WTC11 (cell line): ENCODE measurements at regions not wholly inside any gene's neighbourhood (a gene's known extent, or its start where the extent isn't known, plus 50 kb on each side); places are given as distances from the start of the nearest gene placed in this dataset.

Experiments
- ATF6 ChIP-seq: sonication (generic); formaldehyde crosslinking; IDR thresholded peaks from 2 replicates; pipeline ENCODE4 v1.8.1; 2023; ENCODE audit warnings: mild to moderate bottlenecking, missing genetic modification reagents
- CREB1 ChIP-seq: sonication (generic); formaldehyde crosslinking; IDR thresholded peaks from 2 replicates; pipeline ENCODE4 v1.8.0; 2023; ENCODE audit warnings: mild to moderate bottlenecking, missing genetic modification reagents
- CTCF ChIP-seq: fragments of 200-600 bp; IDR thresholded peaks from 2 replicates; pipeline ENCODE4 v1.8.0; 2022; ENCODE audit warnings: antibody characterized with exemption
- ELF4 ChIP-seq: sonication (generic); formaldehyde crosslinking; IDR thresholded peaks from 2 replicates; pipeline ENCODE4 v1.8.1; 2022; ENCODE audit warnings: low read depth, mild to moderate bottlenecking, moderate library complexity, missing genetic modification reagents
- HMGXB4 ChIP-seq: sonication (generic); formaldehyde crosslinking; IDR thresholded peaks from 2 replicates; pipeline ENCODE4 v1.8.1; 2023; ENCODE audit warnings: mild to moderate bottlenecking, moderate library complexity, missing genetic modification reagents
- IRF1 ChIP-seq: sonication (generic); formaldehyde crosslinking; IDR thresholded peaks from 2 replicates; pipeline ENCODE4 v1.8.0; 2023; ENCODE audit warnings: missing genetic modification reagents
- NR1H2 ChIP-seq: sonication (generic); formaldehyde crosslinking; IDR thresholded peaks from 2 replicates; pipeline ENCODE4 v1.9.0; 2021; ENCODE audit warnings: mild to moderate bottlenecking, moderate library complexity, missing genetic modification reagents
- NR3C1 ChIP-seq: sonication (generic); formaldehyde crosslinking; conservative IDR thresholded peaks from 2 replicates; pipeline ENCODE4 v1.8.1; 2023; ENCODE audit warnings: low read depth, mild to moderate bottlenecking, missing genetic modification reagents
- TCF7 ChIP-seq: sonication (generic); formaldehyde crosslinking; IDR thresholded peaks from 2 replicates; pipeline ENCODE4 v1.8.0; 2022; ENCODE audit warnings: mild to moderate bottlenecking, low read depth, missing genetic modification reagents, moderate library complexity
- TEAD1 ChIP-seq: sonication (generic); formaldehyde crosslinking; IDR thresholded peaks from 2 replicates; pipeline ENCODE4 v1.8.0; 2022; ENCODE audit warnings: mild to moderate bottlenecking, missing genetic modification reagents
- USF1 ChIP-seq: sonication (generic); formaldehyde crosslinking; IDR thresholded peaks from 2 replicates; pipeline ENCODE4 v1.8.0; 2022; ENCODE audit warnings: mild to moderate bottlenecking, missing genetic modification reagents
- ZBTB43 ChIP-seq: sonication (generic); formaldehyde crosslinking; IDR thresholded peaks from 2 replicates; pipeline ENCODE4 v1.8.1; 2023; ENCODE audit warnings: mild to moderate bottlenecking, missing genetic modification reagents
- ZNF263 ChIP-seq: sonication (generic); formaldehyde crosslinking; IDR thresholded peaks from 2 replicates; pipeline ENCODE4 v1.8.1; 2022; ENCODE audit warnings: low read depth, mild to moderate bottlenecking, moderate library complexity, missing genetic modification reagents

- no peak for TF ChIP-seq CREB1
- no peak for TF ChIP-seq CTCF
- no peak for TF ChIP-seq TCF7 (CRISPR knock-in tag)
- TF ChIP-seq NR3C1 (CRISPR knock-in tag), result no peak
- no peak for TF ChIP-seq ATF6 (CRISPR knock-in tag)
- no peak for TF ChIP-seq HMGXB4 (CRISPR knock-in tag)
- TF ChIP-seq IRF1 (CRISPR knock-in tag), result no peak
- TF ChIP-seq ZNF263, result no peak
- no peak for TF ChIP-seq TEAD1
- no peak for TF ChIP-seq ELF4 (CRISPR knock-in tag)
- TF ChIP-seq USF1 (CRISPR knock-in tag), result no peak
- TF ChIP-seq NR1H2, result no peak
- TF ChIP-seq ZBTB43, result no peak
Measured at GRCh38 chr5:3751846-3752245, 156.2 kb downstream of the IRX1 start.
